Fibroblast of skin of scalp (primary cell): ENCODE measurements at regions not wholly inside any gene's neighbourhood (a gene's known extent, or its start where the extent isn't known, plus 50 kb on each side); places are given as distances from the start of the nearest gene placed in this dataset.
A peak's percentile ranks its signal among the peaks of the same experiment; 100 is the strongest.

Experiments used
- DNase-seq: peaks from one replicate; pipeline ENCODE4 v3.0.0-alpha.2; 2013

DNA sequence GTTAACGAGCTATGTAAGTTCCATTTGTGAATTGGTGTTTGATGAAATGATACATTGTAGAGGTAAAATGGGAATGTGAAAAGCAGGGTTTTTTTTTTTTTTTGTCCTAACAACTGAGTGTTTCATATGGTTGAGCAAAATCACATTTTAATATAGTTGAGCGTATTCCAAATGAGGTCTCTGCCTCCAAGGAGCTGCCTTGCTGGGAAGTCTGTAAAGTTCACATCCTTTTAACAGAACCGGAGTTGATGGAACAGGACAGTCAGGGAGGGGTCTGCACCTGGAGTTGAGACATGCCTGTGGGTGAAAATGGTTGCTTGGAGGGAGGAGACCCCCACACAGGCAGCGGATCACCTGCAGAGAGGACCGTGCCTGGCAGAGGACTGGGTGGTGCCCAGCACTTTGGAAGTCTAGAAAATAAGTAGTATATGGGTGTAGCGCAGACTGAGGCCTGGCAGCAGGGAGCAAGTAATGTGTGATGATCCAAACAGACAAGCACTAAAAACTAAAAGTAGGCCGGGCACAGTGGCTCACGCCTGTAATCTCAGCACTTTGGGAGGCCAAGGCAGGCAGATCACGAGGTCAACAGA, 75.2 kb upstream of the UBAC2 start:
- DNase-seq = no peak

DNA sequence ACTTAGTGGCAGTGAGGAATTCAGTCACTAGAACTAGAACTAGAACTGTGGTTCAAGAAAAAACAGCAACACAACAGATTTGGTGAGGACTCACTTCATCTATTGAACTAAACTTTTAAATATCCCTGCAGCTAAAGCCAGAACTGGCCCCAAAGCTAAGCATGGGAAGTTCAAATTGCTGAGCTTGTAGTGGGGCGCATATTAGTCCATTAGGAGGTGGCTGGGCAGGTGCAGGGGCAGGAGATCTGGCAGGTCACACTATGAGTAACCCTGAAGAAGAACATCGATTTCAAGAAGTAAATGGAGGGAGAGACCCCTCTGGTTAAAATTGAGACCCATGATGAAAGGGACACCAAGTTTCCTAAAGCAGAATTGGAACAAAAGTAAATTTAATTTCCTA, 73.8 kb upstream of the UBAC2 start:
- no peak for DNase-seq

DNA sequence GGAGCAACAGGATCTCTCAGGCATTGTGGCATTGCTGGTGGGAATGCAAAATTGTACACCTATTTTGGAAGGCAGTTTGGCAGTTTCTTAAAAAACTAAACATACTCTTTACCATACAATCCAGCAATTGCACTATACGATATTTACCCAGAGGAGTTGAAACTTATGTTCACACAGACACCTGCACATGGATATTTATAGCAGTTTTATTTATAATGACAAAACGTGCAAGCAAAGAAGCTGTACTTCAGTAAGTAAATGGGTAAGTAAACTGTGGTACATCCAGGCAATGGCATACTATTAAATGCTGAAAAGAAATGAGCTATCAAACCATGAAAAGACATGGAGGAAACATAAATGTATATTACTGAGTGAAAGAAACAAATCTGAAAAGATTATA, 71.6 kb upstream of the UBAC2 start:
- no peak for DNase-seq

GRCh38 chr13:99129951-99130350, 70.7 kb upstream of the UBAC2 start:
- DNase-seq = no peak

DNA sequence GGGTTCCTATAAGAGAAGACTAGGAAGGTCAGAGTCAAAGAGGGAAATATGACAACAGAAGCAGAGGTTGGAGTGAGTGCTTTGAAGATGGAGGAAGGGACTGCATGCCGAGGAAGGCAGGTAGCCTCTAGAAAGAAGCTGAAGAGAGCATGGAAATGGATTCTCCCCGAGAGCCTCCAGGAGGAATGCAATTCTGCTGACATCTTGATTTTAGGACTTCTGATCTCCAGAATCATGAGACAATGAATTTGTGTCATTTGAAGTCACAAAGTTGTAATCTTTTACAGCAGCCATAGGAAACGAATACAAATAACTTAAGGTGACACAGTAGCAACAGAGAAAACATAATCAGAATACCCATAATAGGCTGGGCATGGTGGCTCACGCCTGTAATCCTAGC, 69.2 kb upstream of the UBAC2 start:
- DNase-seq = no peak

DNA sequence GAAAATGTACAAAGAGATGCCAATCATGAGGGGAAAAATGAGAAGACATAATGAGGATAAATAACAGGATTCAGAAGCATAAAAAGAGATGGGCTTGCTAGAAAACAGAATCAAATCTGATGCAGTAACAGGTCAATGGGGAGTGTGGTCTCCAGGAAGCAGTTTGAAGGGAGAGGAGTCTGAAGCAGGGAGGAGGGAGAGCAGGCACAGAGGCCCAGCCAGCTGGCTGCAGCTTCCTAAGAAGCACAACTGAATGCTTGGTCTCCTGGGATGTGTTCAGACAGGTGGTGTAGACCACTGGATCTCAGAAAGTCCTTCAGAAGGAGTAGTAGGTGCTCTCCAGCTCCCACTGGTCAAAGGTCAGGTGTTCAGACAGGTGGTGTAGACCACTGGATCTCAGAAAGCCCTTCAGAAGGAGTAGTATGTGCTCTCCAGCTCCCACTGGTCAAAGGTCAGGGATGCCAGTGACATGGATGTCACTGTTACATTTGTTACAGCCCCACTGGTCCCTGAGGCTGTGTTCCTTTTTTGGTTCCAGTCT, 68.3 kb upstream of the UBAC2 start:
- DNase-seq = no peak

- no peak for DNase-seq
These were observed 67.4 kb upstream of the UBAC2 start for GRCh38 chr13:99133230-99133629.

DNA sequence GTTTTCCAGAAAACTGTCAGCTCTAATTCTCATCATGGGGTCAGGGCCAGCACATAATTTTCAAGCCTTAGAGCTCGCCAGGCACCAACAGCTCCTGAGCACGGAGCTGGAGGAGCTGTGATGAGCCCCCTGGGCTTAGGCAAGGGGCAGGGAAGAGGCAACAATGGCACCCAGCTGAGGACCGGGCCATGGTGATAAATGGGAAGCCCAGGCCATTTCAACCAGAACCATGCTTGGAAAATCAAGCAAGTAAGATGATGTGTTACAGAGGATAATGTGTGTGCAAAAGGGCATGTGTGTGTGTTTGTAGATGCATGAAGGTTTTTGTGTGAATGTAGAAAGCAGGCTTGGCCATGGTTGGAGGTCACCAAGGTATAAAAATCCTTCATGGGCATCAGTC, 66.8 kb upstream of the UBAC2 start:
- DNase-seq = no peak

- DNase-seq = no peak
These were observed 65.1 kb upstream of the UBAC2 start for GRCh38 chr13:99135591-99135990.

DNA sequence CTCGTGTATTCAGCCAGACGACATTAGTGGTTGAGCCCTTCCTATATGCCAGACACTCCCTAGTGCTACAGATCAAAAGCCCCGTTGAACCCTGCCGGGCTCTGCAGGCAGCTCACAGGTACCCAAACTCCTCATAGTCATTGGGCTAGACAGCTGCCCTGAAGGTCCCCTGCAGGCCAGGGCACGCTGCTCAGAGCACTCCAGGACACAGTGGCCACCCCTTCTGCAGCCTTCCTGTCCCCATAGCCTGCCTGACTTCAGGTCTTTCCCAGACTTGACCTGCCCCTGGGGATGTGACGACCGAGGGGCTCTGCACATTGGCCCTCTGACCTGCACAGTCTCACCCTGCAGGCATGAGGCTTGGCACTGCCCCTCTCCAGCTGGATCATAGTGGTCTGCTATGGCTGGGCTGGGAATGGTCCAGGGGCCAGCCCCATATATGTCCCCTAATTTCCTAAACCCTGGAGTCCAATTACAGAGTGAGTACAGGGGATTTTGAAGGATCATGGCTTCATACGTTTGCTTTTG, 64.2 kb upstream of the UBAC2 start:
- no peak for DNase-seq

- DNase-seq = peak; percentile 39
These were observed 59.8 kb upstream of the UBAC2 start for GRCh38 chr13:99140831-99141230.

GRCh38 chr13:99143904-99144303, 56.8 kb upstream of the UBAC2 start:
- no peak for DNase-seq

DNA sequence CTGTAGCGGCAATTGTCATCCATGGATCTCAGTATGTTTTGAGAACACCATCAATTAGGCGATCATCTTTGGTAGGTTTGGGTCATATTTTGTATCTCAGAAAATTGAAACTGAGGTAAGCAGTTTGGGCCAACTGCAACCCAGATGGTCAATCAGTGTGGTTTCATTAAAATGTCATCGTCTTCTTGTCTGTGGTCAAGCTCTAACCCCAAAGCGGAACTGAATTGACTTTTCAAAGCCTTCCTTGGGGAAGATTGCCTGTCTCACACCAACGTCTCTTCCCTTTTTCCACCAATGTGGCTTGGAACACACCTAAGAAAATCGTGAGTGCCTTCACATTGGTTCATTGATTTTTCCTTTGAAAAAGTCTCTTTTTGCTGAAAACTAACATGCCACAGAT, 56.3 kb upstream of the UBAC2 start:
- DNase-seq = no peak

- DNase-seq = no peak
These were observed 55.2 kb upstream of the UBAC2 start for GRCh38 chr13:99145461-99145860.

- DNase-seq = peak; percentile 90
These were observed 49.9 kb upstream of the UBAC2 start for GRCh38 chr13:99150575-99151361.
